Activated CD8-positive, alpha-beta memory T cell treated with anti-CD3 and anti-CD28 coated beads for 24 hours (primary cell): ENCODE measurements at regions not wholly inside any gene's neighbourhood (a gene's known extent, or its start where the extent isn't known, plus 50 kb on each side); places are given as distances from the start of the nearest gene placed in this dataset.

Experiments
- DNase-seq: peaks from one replicate; pipeline ENCODE4 v3.0.0-alpha.2; 2020

- DNase-seq: no peak
Measured at GRCh38 chr13:90108547-90108946, 1238.9 kb upstream of the MIR17HG start.

- DNase-seq: no peak
Measured at GRCh38 chr13:90116121-90116520, 1231.4 kb upstream of the MIR17HG start.

- DNase-seq: no peak
Measured at GRCh38 chr13:90118467-90119071, 1228.9 kb upstream of the MIR17HG start.

GRCh38 chr13:90120026-90120425 lies 1227.5 kb upstream of the MIR17HG start:
- no peak for DNase-seq

GRCh38 chr13:90121784-90122183 lies 1225.7 kb upstream of the MIR17HG start:
- no peak for DNase-seq

GRCh38 chr13:90122531-90122930 lies 1225.0 kb upstream of the MIR17HG start:
- DNase-seq: no peak

- no peak for DNase-seq
Measured at GRCh38 chr13:90135558-90135957, 1211.9 kb upstream of the MIR17HG start.

GRCh38 chr13:90142251-90142650 lies 1205.2 kb upstream of the MIR17HG start:
- DNase-seq: no peak

GRCh38 chr13:90154311-90154960 lies 1193.1 kb upstream of the MIR17HG start:
- no peak for DNase-seq

- no peak for DNase-seq
Measured at GRCh38 chr13:90156390-90156789, 1191.1 kb upstream of the MIR17HG start.

- no peak for DNase-seq
Measured at GRCh38 chr13:90168953-90169352, 1178.5 kb upstream of the MIR17HG start.

GRCh38 chr13:90170208-90170607 lies 1177.3 kb upstream of the MIR17HG start:
- no peak for DNase-seq

GRCh38 chr13:90171649-90172048 lies 1175.8 kb upstream of the MIR17HG start:
- no peak for DNase-seq

GRCh38 chr13:90177512-90177911 lies 1170.0 kb upstream of the MIR17HG start:
- DNase-seq: no peak

GRCh38 chr13:90184355-90184754 lies 1163.1 kb upstream of the MIR17HG start:
- no peak for DNase-seq

- DNase-seq: no peak
Measured at GRCh38 chr13:90185734-90186133, 1161.8 kb upstream of the MIR17HG start.

GRCh38 chr13:90187478-90188350 lies 1159.8 kb upstream of the MIR17HG start:
- no peak for DNase-seq

- no peak for DNase-seq
Measured at GRCh38 chr13:90188351-90188636, 1159.2 kb upstream of the MIR17HG start.

GRCh38 chr13:90197722-90198121 lies 1149.8 kb upstream of the MIR17HG start:
- DNase-seq: no peak

- DNase-seq: no peak
Measured at GRCh38 chr13:90201202-90201601, 1146.3 kb upstream of the MIR17HG start.

GRCh38 chr13:90201676-90202460 lies 1145.6 kb upstream of the MIR17HG start:
- no peak for DNase-seq

GRCh38 chr13:90205081-90205480 lies 1142.4 kb upstream of the MIR17HG start:
- no peak for DNase-seq

- no peak for DNase-seq
Measured at GRCh38 chr13:90205911-90206310, 1141.6 kb upstream of the MIR17HG start.
